SW480 (cell line): ENCODE measurements at regions not wholly inside any gene's neighbourhood (a gene's known extent, or its start where the extent isn't known, plus 50 kb on each side); places are given as distances from the start of the nearest gene placed in this dataset.
A peak's percentile ranks its signal among the peaks of the same experiment; 100 is the strongest.

Experiments
- DNase-seq: peaks from one replicate; pipeline ENCODE4 v3.0.0-alpha.2; 2016; ENCODE audit warnings: low spot score

GRCh38 chr10:57874810-57875209 is 392.9 kb downstream of the IPMK start:
- no peak for DNase-seq

- no peak for DNase-seq
Observed at GRCh38 chr10:57867241-57867640, 400.5 kb downstream of the IPMK start.

- DNase-seq, result peak; percentile 62
Observed at GRCh38 chr10:57864765-57865680, 402.7 kb downstream of the IPMK start.

GRCh38 chr10:57849691-57850357 is 417.9 kb downstream of the IPMK start:
- peak; percentile 4 for DNase-seq

- no peak for DNase-seq
Observed at GRCh38 chr10:57846307-57847065, 421.2 kb downstream of the IPMK start.

GRCh38 chr10:57844387-57844998 is 423.2 kb downstream of the IPMK start:
- no peak for DNase-seq

- no peak for DNase-seq
Observed at GRCh38 chr10:57830877-57831560, 436.7 kb downstream of the IPMK start.

- DNase-seq, result no peak
Observed at GRCh38 chr10:57825015-57825414, 442.7 kb downstream of the IPMK start.

GRCh38 chr10:57823398-57823797 is 444.3 kb downstream of the IPMK start:
- DNase-seq, result no peak

- no peak for DNase-seq
Observed at GRCh38 chr10:57822965-57823364, 444.7 kb downstream of the IPMK start.

- DNase-seq, result no peak
Observed at GRCh38 chr10:57818522-57818921, 449.2 kb downstream of the IPMK start.

- no peak for DNase-seq
Observed at GRCh38 chr10:57817741-57818140, 450.0 kb downstream of the IPMK start.

GRCh38 chr10:57815949-57816348 is 451.7 kb downstream of the IPMK start:
- DNase-seq, result no peak

- DNase-seq, result no peak
Observed at GRCh38 chr10:57809961-57810360, 457.7 kb downstream of the IPMK start.

GRCh38 chr10:57807906-57808305 is 459.8 kb downstream of the IPMK start:
- DNase-seq, result no peak

GRCh38 chr10:57806675-57807074 is 461.0 kb downstream of the IPMK start:
- DNase-seq, result no peak

GRCh38 chr10:57799625-57800024 is 468.1 kb downstream of the IPMK start:
- DNase-seq, result no peak

GRCh38 chr10:57798830-57799229 is 468.9 kb downstream of the IPMK start:
- DNase-seq, result no peak

GRCh38 chr10:57791546-57791945 is 476.1 kb downstream of the IPMK start:
- DNase-seq, result no peak

- DNase-seq, result no peak
Observed at GRCh38 chr10:57790703-57791102, 477.0 kb downstream of the IPMK start.

GRCh38 chr10:57788117-57788516 is 479.6 kb downstream of the IPMK start:
- DNase-seq, result no peak
